Erythroblast (primary cell): ENCODE measurements at regions not wholly inside any gene's neighbourhood (a gene's known extent, or its start where the extent isn't known, plus 50 kb on each side); places are given as distances from the start of the nearest gene placed in this dataset.

Experiments
- GATA1 ChIP-seq: IDR thresholded peaks from 2 replicates; pipeline ENCODE4 v1.6.1; 2011; ENCODE audit warnings: low read depth, mild to moderate bottlenecking, control low read depth, low read length, moderate library complexity
- POLR2A ChIP-seq: IDR thresholded peaks from 2 replicates; pipeline ENCODE4 v1.6.1; 2011; ENCODE audit warnings: mild to moderate bottlenecking, low read length

GRCh38 chr10:60606343-60607080, 171.8 kb upstream of the CDK1 start:
- TF ChIP-seq POLR2A (no peak), GATA1 (no peak)
